Upper lobe of left lung (tissue), 6 donors: ENCODE measurements at regions not wholly inside any gene's neighbourhood (a gene's known extent, or its start where the extent isn't known, plus 50 kb on each side); places are given as distances from the start of the nearest gene placed in this dataset.

Experiments used
- ATAC-seq, 2 donors: fragments of 200-7000 bp; cut with Tn5 transposase; one replicate each; pipeline ENCODE4 v1.9.1; 2022; ENCODE audit warnings: mild to moderate bottlenecking in 2 of 2, moderate library complexity in 2 of 2; ENCODE audit not compliant: low FRiP score in 2 of 2
- DNase-seq, 2 donors: peaks; one replicate each; pipeline ENCODE4 v3.0.0-alpha.2; 2019 to 2020
- H3K27ac ChIP-seq, 4 donors: fragments of 200-600 bp; sonication (generic); one replicate each; pipeline ENCODE4 v1.5.1; 2016 to 2019
- H3K27me3 ChIP-seq, 4 donors: fragments of 200-600 bp; sonication (generic); one replicate each; pipeline ENCODE4 v1.5.1; 2017 to 2019
- H3K36me3 ChIP-seq, 4 donors: fragments of 200-600 bp; sonication (generic); one replicate each; pipeline ENCODE4 v1.5.1; 2016 to 2019
- H3K4me1 ChIP-seq, 4 donors: fragments of 200-600 bp; sonication (generic); one replicate each; pipeline ENCODE4 v1.5.1; 2018 to 2019
- H3K4me3 ChIP-seq, 4 donors: fragments of 200-600 bp; sonication (generic); one replicate each; pipeline ENCODE4 v1.5.1; 2017 to 2019; ENCODE audit warnings: mild to moderate bottlenecking in 2 of 4, moderate library complexity in 1 of 4
- H3K9me3 ChIP-seq, 4 donors: fragments of 200-600 bp; sonication (generic); one replicate each; pipeline ENCODE4 v1.5.1; 2018 to 2019
- CTCF ChIP-seq, 6 experiments: fragments of 450-650 bp in 4 of 6; fragments of 200-600 bp in 2 of 6; sonication (generic) in 2 of 6; IDR thresholded peaks; one replicate each; pipeline ENCODE4 v1.5.1; 2016 to 2019; ENCODE audit warnings: antibody characterized with exemption in 6 of 6
- EP300 ChIP-seq, 4 donors: sonication (generic); formaldehyde crosslinking; IDR thresholded peaks; one replicate each; pipeline ENCODE4 v1.5.1; 2017; ENCODE audit warnings: antibody characterized with exemption in 4 of 4, control low read depth in 2 of 4
- POLR2A ChIP-seq, 4 donors: fragments of 450-650 bp; IDR thresholded peaks; one replicate each; pipeline ENCODE4 v1.5.1; 2016 to 2017; ENCODE audit warnings: antibody characterized with exemption in 4 of 4, mild to moderate bottlenecking in 2 of 4
- POLR2AphosphoS5 ChIP-seq, 2 donors: sonication (generic); formaldehyde crosslinking; IDR thresholded peaks; one replicate each; pipeline ENCODE4 v1.5.1; 2017; ENCODE audit warnings: antibody characterized with exemption in 2 of 2
- WGBS, 2 donors: methylation state at CpG; one replicate each; pipeline ENCODE4 v1.1.5; 2017 to 2018; 5-methylcytosine and 5-hydroxymethylcytosine counted together
- donor health status: DM: no; HTN: no; CAD: no; lungs with moderate emphysema.
- donor health status: DM: no; HTN: yes; CAD: no; lungs with severe emphysema.

GRCh38 chr2:13485256-13485655 lies 768.5 kb downstream of the TRIB2 start:
- H3K9me3 ChIP-seq: no peaks in the 10 kb centered on the region
- ATAC-seq (no peak), DNase-seq (no peak)
- no peaks in the 10 kb centered on the region for H3K36me3 ChIP-seq
- WGBS, 2 donors: 87 to 90% methylated on average over 2 of the region's 2 CpGs
- H3K4me1 ChIP-seq: no peaks in the 10 kb centered on the region
- no peak overlapping the region for H3K27ac ChIP-seq
- TF ChIP-seq POLR2AphosphoS5 (IDR thresholded peaks at IDR 0.05) (no peak), EP300 (IDR thresholded peaks at IDR 0.05) (no peak)
- no peaks in the 10 kb centered on the region for H3K27me3 ChIP-seq
- H3K4me3 ChIP-seq: no peak overlapping the region

DNA sequence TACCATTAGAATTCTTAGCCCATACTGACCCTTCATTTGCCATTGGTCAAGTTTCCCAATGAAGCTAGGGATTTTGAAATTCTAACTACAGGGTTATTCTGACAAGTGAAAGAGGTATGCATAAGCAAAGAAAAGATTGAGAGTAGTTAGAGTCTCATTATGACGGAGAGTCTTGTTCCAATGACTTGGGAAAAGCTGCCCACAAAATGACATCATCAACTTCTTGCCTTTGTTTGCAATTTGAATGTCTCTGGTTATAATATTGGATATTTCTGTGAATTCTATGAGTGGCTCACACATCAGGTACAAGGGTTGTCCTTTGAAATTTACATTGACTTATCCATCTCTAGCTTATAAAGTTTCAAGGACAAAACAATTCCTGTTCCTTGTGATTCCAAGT lies 772.2 kb downstream of the TRIB2 start:
- no peak for TF ChIP-seq POLR2AphosphoS5 (IDR thresholded peaks at IDR 0.05)
- TF ChIP-seq EP300 (IDR thresholded peaks at IDR 0.05): no peak
- TF ChIP-seq POLR2A (IDR thresholded peaks at IDR 0.05): no peak
- TF ChIP-seq CTCF (IDR thresholded peaks at IDR 0.05): no peak
- H3K4me3 ChIP-seq: no peak overlapping the region
- H3K27me3 ChIP-seq: no peaks in the 10 kb centered on the region
- 77 to 100% methylated on average over 1 of the region's 1 CpG for WGBS, 2 donors
- no peaks in the 10 kb centered on the region for H3K36me3 ChIP-seq
- no peaks in the 10 kb centered on the region for H3K4me1 ChIP-seq
- H3K27ac ChIP-seq: no peak overlapping the region
- ATAC-seq (no peak), DNase-seq (no peak)
- H3K9me3 ChIP-seq: no peaks in the 10 kb centered on the region

DNA sequence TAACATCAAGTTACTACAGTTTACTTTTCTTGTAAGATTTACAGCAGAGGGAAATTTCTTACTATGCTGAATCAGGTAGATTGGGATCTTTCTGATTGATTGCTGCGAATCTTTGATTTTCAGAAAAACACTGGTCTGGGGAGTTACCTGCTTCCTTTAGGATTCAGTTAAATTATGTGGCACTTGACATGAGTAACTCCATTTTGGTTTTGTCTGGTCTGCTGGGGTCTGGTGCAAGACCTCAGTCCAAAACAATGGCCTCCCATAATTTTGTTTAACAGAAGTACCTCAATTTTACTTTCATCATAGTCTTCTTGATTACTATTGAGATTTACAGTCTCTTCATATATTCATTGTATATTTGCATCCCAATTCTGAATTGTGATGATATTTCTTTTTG lies 775.5 kb downstream of the TRIB2 start:
- Histone ChIP-seq H3K9me3 (no peaks in the 10 kb centered on the region), H3K27me3 (no peaks in the 10 kb centered on the region), H3K4me1 (no peaks in the 10 kb centered on the region), H3K4me3 (no peak overlapping the region), H3K36me3 (no peaks in the 10 kb centered on the region), H3K27ac (no peak overlapping the region)
- WGBS, 2 donors: 93 to 100% methylated on average over 1 of the region's 1 CpG
- ATAC-seq: no peak
- no peak for DNase-seq
- TF ChIP-seq CTCF (IDR thresholded peaks at IDR 0.05) (no peak), EP300 (IDR thresholded peaks at IDR 0.05) (no peak), POLR2A (IDR thresholded peaks at IDR 0.05) (no peak), POLR2AphosphoS5 (IDR thresholded peaks at IDR 0.05) (no peak)

DNA sequence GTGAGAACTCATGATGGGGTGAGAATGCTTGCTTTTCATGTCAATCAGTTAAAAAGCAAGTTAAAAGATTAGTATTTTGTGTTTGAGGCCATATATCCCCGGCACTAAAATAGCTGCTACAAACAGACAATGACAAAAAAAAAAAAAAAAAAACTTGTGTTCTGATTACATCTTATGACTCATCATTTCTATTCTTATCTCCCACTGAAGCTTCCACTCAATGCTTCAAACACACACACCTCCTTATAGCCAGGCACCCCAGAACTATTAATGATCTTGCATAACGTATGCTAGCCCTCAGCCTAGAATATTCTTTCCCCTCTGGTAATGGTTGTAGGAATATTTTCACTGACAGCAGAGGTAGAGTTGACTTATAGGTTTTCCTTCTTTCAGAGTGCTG lies 778.3 kb downstream of the TRIB2 start:
- DNase-seq (no peak), ATAC-seq (no peak)
- no peak for TF ChIP-seq CTCF (IDR thresholded peaks at IDR 0.05)
- no peak for TF ChIP-seq POLR2A (IDR thresholded peaks at IDR 0.05)
- TF ChIP-seq POLR2AphosphoS5 (IDR thresholded peaks at IDR 0.05): no peak
- TF ChIP-seq EP300 (IDR thresholded peaks at IDR 0.05): no peak
- no peaks in the 10 kb centered on the region for H3K36me3 ChIP-seq
- no peak overlapping the region for H3K27ac ChIP-seq
- H3K9me3 ChIP-seq: no peaks in the 10 kb centered on the region
- H3K27me3 ChIP-seq: no peaks in the 10 kb centered on the region
- H3K4me1 ChIP-seq: no peaks in the 10 kb centered on the region
- no peak overlapping the region for H3K4me3 ChIP-seq
- 74 to 89% methylated on average over 2 of the region's 2 CpGs for WGBS, 2 donors

DNA sequence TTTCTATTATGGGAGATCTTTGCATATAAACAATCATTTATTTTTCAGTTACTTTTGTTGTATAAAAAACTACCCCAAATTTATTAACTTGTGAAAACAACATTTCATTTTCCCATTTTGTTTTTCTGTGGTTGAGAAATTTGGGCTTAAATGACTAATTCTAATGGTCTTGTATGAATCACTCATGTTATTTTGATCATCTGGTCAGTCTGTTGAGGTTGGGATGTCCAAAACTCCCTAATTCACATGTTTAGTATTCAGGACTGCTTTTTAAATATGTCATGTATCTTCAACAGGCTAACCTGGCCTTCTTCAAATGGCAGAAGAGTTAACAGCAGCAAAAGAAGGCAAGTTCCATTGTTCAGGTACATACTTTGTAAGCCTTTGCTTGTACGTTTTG lies 788.1 kb downstream of the TRIB2 start:
- DNase-seq: no peak
- H3K27me3 ChIP-seq: no peaks in the 10 kb centered on the region
- H3K36me3 ChIP-seq: no peaks in the 10 kb centered on the region
- H3K9me3 ChIP-seq: no peaks in the 10 kb centered on the region
- no peak for ATAC-seq
- H3K4me3 ChIP-seq: no peak overlapping the region
- 62 to 74% methylated on average over 1 of the region's 1 CpG for WGBS, 2 donors
- no peak for TF ChIP-seq POLR2A (IDR thresholded peaks at IDR 0.05)
- TF ChIP-seq POLR2AphosphoS5 (IDR thresholded peaks at IDR 0.05): no peak
- no peak for TF ChIP-seq EP300 (IDR thresholded peaks at IDR 0.05)
- no peak for TF ChIP-seq CTCF (IDR thresholded peaks at IDR 0.05)
- H3K4me1 ChIP-seq: no peaks in the 10 kb centered on the region
- H3K27ac ChIP-seq: no peak overlapping the region
